ENCODE measurements at regions not wholly inside any gene's neighbourhood (a gene's known extent, or its start where the extent isn't known, plus 50 kb on each side); places are given as distances from the start of the nearest gene placed in this dataset.
"Not testable (repeated sequence)": the region's sequence is repeated elsewhere in the genome, so short reads cannot be mapped to it uniquely, and the experiment has no call there.

DNA sequence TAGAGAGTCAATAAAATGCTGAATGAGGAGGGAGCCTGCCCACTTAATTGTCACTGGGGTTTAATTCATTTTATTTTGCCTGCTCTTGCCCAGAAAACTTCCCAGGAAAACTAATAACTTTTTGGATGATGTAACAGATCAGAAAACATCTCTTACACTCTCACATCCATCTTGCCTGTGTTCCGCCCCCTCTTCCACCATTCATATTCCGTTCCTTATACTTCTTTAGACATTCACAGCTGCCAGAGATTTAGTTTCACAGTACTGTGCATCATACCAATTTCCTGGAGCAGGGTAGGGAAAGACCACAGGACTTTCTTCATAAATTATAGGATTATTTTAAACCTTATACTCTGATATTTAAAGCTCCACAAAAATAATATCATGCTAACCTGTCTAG is 776.1 kb upstream of the SOX11 start:
- no peak for DNase-seq (ENCODE audit: low spot score)

DNA sequence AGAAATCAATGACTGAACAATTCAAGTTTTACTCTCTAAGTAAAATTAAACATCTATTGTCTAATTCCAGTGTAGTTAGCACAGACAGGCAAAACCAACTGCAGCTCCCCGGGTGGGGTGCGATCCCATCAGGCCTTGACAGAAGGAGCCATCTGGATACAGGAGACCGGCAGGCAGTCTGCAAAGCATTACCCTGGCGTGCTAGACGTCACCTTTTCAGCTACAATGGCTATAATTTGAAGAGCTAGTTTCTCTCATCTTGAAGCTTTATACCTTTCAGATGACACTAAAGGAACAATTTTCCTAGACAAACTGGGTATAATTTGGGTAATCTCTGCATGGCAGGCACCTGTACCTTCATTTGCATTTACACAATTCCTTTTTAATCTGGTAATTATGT is 761.5 kb upstream of the SOX11 start:
- DNase-seq (ENCODE audit: low spot score), result no peak

DNA sequence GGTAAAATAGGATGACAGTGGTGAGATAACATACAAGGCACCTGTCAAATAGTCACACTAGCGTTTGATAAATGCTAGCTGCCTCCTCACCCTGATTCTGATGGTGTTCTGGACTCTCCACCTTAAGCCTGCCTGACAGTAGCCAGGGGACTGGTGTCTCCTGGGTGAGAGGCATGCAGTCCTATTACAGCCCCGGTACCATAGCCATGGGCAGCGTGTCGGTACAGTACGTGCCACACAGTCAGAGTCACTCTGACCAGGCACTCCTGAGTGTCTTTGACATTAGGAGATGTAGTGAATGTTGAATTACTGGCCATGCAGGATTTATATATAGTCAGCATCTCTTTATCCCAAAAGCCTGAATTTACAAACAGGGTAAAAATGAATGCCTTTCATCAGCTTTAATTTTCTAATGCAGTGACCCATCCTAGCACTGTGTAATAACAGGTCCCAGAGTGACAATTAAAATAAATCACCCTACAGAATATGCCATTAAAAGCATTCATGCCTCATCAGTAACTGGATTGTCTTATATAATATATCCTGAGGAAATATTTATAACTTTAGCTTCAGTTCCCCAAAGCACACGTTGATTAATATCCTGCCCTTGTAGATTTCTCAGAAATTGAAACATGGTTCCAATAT is 760.3 kb upstream of the SOX11 start:
- DNase-seq (ENCODE audit: low spot score), result no peak

- DNase-seq (ENCODE audit: low spot score), result not testable (repeated sequence)
Measured at GRCh38 chr2:4935291-4935690, 756.9 kb upstream of the SOX11 start.

GRCh38 chr2:4937550-4937949 is 754.6 kb upstream of the SOX11 start:
- no peak for DNase-seq (ENCODE audit: low spot score)

- no peak for DNase-seq (ENCODE audit: low spot score)
Measured at GRCh38 chr2:4938206-4938605, 754.0 kb upstream of the SOX11 start.

DNA sequence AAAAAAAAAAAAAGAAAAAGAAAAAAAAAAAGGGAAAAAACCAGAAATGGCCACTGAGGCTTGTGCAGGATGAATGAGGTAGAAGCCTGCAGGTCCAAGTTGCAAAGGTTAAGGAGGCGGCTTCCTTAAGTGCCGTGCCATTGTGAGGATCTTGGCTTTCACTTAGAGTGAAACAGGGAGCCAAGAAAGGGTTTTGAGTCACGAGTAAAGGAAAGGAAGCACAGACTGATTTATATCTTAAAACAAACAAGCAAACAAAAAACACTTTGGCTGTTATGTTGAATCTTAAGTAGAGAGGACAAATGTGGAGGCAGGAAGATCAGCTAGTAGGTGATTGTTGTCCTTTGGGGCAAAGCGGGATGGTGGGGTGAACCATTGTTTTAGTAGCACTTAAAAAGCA is 749.7 kb upstream of the SOX11 start:
- DNase-seq (ENCODE audit: low spot score), result no peak

DNA sequence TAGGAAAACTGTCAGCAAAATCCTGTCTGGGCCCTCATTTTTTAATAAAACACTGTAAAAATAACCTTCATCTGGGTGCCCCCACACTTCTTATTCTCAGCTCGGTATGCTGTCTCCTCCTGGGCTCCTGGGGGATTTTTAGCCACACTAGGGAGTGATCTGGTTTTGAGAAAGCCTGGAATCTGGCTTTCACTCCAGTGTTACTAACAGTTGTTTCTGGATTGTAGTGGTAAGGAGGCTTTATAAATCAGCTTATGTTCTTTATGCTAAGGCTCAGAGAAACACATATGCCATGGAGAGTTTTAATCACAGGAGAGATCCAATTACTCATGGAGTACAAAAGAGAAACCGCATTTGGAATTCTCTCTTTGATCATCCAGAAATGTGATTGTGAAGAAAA is 744.3 kb upstream of the SOX11 start:
- DNase-seq (ENCODE audit: low spot score), result no peak

- no peak for DNase-seq (ENCODE audit: low spot score)
Measured at GRCh38 chr2:4951368-4951767, 740.8 kb upstream of the SOX11 start.

DNA sequence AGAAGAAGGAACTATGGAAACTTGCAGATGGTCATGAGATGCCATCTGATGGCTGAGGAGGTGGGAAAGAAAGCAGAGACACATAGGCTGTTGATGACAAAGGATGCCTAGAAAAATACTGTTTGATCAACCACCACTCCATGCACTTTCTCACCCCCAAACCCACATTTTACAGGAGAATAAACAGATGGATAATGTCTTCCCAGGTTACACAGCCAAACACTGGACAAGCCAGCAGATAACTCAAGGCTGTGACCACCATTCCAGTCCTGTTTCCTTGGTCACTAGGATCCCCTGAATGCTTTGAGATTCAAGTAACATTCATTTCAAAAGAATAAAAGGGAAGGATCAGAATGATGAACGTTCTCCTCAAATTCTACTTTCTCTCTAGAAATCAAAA is 733.0 kb upstream of the SOX11 start:
- DNase-seq (ENCODE audit: low spot score), result no peak

GRCh38 chr2:4962419-4962818 is 729.8 kb upstream of the SOX11 start:
- no peak for DNase-seq (ENCODE audit: low spot score)

DNA sequence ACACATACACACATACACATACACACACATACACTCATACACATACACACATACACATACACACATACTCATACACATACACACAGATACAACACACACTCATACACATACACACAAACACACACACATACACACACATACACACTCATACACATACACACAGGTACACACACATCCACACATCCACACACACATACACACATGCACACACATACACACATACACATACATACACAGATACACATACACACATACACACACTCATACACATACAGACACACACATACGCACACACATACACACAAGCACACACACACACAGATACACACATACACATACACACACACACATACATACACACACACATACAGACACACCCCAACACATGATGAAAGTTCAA is 729.1 kb upstream of the SOX11 start:
- no peak for DNase-seq (ENCODE audit: low spot score)

DNA sequence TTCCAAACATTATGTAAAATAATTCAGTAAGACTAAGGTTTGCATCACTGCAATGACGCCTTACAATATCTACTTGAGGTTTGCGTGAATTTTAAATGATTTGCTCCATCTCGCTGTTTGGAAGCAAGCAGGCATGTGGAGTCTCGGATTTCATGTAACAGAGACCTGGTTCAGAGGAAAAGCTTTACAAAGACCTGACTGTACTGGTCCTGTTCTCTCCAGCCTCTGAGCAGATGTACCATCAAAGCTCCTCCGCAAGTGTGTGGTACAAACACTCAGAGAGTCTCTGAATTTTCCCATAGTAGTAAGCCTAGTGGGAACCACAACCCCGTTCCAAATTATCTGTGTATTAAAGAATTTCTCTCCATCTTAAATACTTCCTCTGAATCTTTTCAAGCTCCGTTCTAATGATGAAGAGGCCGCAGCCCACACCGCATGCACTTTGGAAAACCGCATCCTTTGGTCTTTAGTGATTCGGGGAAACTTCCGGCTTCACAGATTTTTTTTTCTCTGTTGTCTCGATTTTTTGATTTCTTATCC is 728.1 kb upstream of the SOX11 start:
- DNase-seq (ENCODE audit: low spot score), result no peak

GRCh38 chr2:4964579-4964978 is 727.6 kb upstream of the SOX11 start:
- no peak for DNase-seq (ENCODE audit: low spot score)

- no peak for DNase-seq (ENCODE audit: low spot score)
Measured at GRCh38 chr2:4965556-4966320, 726.4 kb upstream of the SOX11 start.

DNA sequence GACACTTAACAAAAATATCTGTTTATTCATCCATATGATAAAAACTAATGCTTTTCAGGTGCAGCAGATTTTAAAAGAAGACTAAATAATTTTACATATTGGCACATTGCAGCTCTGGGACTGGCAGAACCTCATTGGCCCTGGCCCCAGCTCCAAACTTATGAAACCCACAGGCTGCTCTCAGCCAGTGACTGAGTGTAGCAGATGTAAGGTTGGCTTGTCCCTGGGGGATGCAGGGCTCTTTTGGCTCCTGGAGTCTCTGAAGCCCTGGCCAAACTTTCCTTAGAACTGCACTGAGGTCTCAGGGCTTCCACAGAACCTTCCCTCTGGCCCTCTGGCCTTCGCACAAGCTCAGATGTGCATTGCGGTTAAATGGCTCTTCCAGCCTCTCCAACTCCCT is 725.0 kb upstream of the SOX11 start:
- DNase-seq (ENCODE audit: low spot score), result no peak

DNA sequence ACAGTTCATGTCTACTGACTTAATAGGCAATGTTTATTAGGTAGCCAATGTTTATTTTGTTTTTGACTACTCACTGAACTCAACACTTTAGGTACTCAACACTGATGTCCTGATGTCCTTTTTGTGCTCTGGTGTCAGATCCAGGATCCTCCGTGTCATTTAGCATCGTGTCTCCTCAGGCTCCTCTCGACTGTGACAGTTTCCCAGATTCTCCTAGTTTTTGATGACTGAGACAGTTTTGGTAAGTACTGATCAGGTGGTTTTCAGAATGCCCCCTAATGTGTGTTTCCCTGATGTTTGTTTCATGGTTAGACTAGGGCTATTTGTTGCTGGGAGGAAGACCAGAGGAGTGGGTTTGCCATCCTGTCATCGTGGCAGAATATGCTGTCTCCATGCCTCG is 719.7 kb upstream of the SOX11 start:
- DNase-seq (ENCODE audit: low spot score), result no peak

DNA sequence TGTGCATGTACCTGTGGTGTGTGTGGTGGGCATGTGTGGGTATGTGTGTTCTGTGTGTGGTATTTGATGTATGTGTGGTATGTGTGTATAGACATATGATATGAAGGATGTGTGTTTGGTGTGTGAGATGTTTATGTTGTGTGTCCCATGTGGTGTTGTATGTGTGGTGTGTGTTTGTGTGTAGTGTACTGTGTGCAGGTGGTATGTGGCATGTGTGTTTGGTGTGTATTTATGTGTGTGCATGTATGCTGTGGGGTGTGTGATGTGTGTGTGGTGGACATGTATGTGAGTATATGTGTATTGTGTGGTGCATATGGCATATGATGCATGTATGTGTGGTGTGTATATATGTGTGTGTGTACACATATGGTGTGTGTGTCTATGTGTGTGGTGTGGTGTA is 718.8 kb upstream of the SOX11 start:
- no peak for DNase-seq (ENCODE audit: low spot score)

DNA sequence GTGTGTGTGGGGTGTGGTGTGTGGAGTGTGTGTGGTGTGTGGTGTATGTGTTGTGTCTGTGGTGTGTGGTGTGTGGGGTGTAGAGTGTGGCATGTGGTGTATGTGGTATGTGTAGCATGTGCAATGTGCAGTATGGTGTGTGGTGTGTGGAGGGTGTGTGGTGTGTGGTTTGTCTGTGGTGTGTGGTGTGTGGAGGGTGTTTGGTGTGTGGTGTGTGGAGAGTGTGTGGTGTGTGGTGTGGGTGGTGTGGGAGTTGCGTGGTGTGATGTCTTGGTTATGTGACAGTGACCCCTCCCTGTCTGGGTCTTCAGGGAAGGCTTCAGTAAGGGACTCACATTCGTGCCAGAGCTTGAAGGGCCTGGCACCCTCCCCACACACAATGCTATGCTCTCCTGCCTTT is 718.2 kb upstream of the SOX11 start:
- no peak for DNase-seq (ENCODE audit: low spot score)

DNA sequence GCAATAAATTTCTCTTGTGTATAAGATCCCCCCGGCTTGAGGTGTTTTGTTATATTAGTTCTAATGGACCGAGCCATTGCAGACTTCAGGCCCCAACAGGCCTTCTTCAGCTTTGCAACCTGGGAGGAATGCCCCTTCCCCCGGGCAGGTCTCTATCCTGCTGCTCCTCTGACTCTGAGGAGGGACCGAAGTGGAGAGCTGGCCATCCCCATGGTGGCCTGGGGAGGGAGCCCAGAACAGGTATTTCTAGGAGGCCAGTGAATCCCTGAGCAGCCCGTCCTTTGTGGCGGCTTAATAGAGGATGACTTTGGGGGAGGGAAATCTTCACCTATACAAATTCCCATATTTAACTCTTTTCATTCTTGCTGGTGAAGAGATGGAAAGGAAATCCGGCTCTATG is 715.8 kb upstream of the SOX11 start:
- no peak for DNase-seq (ENCODE audit: low spot score)

GRCh38 chr2:4979111-4979510 is 713.1 kb upstream of the SOX11 start:
- DNase-seq (ENCODE audit: low spot score), result no peak

- no peak for DNase-seq (ENCODE audit: low spot score)
Measured at GRCh38 chr2:4980995-4981394, 711.2 kb upstream of the SOX11 start.

GRCh38 chr2:4981802-4982409 is 710.3 kb upstream of the SOX11 start:
- no peak for DNase-seq (ENCODE audit: low spot score)
